Esophagus squamous epithelium (tissue), 5 donors: ENCODE measurements at regions not wholly inside any gene's neighbourhood (a gene's known extent, or its start where the extent isn't known, plus 50 kb on each side); places are given as distances from the start of the nearest gene placed in this dataset.

Experiments
- DNase-seq: peaks from one replicate; lab custom pipeline; 2025; lab: John Stamatoyannopoulos, UW
- H3K27ac ChIP-seq, 4 donors: fragments of 200-600 bp; sonication (generic); one replicate each; pipeline ENCODE4 v1.5.1; 2016 to 2019; ENCODE audit warnings: mild to moderate bottlenecking in 1 of 4
- H3K27me3 ChIP-seq, 4 donors: fragments of 200-600 bp; sonication (generic); 1 replicate in 3 of 4; 2 replicates in 1 of 4; pipeline versions ENCODE4 v1.5.1 to v1.6.0; 2017 to 2021; ENCODE audit warnings: antibody characterized with exemption in 1 of 4
- H3K36me3 ChIP-seq, 3 donors: fragments of 200-600 bp; sonication (generic); one replicate each; pipeline ENCODE4 v1.5.1; 2016 to 2019
- H3K4me1 ChIP-seq, 3 donors: fragments of 200-600 bp; sonication (generic); one replicate each; pipeline ENCODE4 v1.5.1; 2017 to 2019
- H3K4me3 ChIP-seq, 4 donors: fragments of 200-600 bp; sonication (generic); 1 replicate in 3 of 4; 2 replicates in 1 of 4; pipeline ENCODE4 v1.5.1; 2016 to 2019; ENCODE audit warnings: mild to moderate bottlenecking in 2 of 4, moderate library complexity in 1 of 4
- H3K9me3 ChIP-seq, 3 donors: fragments of 200-600 bp; sonication (generic); one replicate each; pipeline ENCODE4 v1.5.1; 2016 to 2019
- CTCF ChIP-seq, 6 experiments: fragments of 450-650 bp in 4 of 6; fragments of 200-600 bp in 2 of 6; sonication (generic) in 2 of 6; IDR thresholded peaks; one replicate each; pipeline ENCODE4 v1.5.1; 2016 to 2019; ENCODE audit warnings: antibody characterized with exemption in 6 of 6, mild to moderate bottlenecking in 4 of 6, moderate library complexity in 4 of 6
- POLR2A ChIP-seq, 4 donors: fragments of 450-650 bp; IDR thresholded peaks; one replicate each; pipeline ENCODE4 v1.6.1; 2017; ENCODE audit warnings: antibody characterized with exemption in 4 of 4, mild to moderate bottlenecking in 4 of 4, moderate library complexity in 3 of 4
- WGBS, 2 donors: methylation state at CpG; one replicate each; pipeline ENCODE4 v1.1.5; 2018; 5-methylcytosine and 5-hydroxymethylcytosine counted together
- intact Hi-C: fragments of 100-400 bp; cut with DNase I; formaldehyde crosslinking; loops from one replicate; pipeline ENCODE4 v1.15.0; 2022
- donor health status: DM: yes; HTN: yes; CAD: no.

GRCh38 chr2:82538590-82539279 is 1920.3 kb downstream of the SUCLG1 start:
- TF ChIP-seq POLR2A (IDR thresholded peaks at IDR 0.05) (no peak), CTCF (IDR thresholded peaks at IDR 0.05) (no peak)
- Histone ChIP-seq H3K36me3 (no peaks in the 10 kb centered on the region), H3K27ac (no peak overlapping the region), H3K27me3 (no peaks in the 10 kb centered on the region), H3K4me3 (no peak overlapping the region), H3K4me1 (no peaks in the 10 kb centered on the region), H3K9me3 (no peaks in the 10 kb centered on the region)
- intact Hi-C loops, result no loop called here
- no peak for DNase-seq
- 31 to 39% methylated on average over 1 of the region's 1 CpG for WGBS, 2 donors

GRCh38 chr2:82528288-82528687 is 1930.8 kb downstream of the SUCLG1 start:
- intact Hi-C loops, result no loop called here
- Histone ChIP-seq H3K4me1 (no peaks in the 10 kb centered on the region), H3K9me3 (peaks cover 0 to 6% (median 0%) of the 10 kb centered on the region in 3 donors), H3K27me3 (no peaks in the 10 kb centered on the region), H3K36me3 (no peaks in the 10 kb centered on the region), H3K4me3 (no peak overlapping the region), H3K27ac (no peak overlapping the region)
- WGBS, 2 donors, result 86 to 92% methylated on average over 8 of the region's 8 CpGs
- DNase-seq, result no peak
- no peak for TF ChIP-seq POLR2A (IDR thresholded peaks at IDR 0.05)
- no peak for TF ChIP-seq CTCF (IDR thresholded peaks at IDR 0.05)

GRCh38 chr2:82527124-82527523 is 1932.0 kb downstream of the SUCLG1 start:
- TF ChIP-seq POLR2A (IDR thresholded peaks at IDR 0.05) (no peak), CTCF (IDR thresholded peaks at IDR 0.05) (no peak)
- WGBS, 2 donors, result 93 to 95% methylated on average over 10 to 12 of the region's 12 CpGs
- Histone ChIP-seq H3K27me3 (no peaks in the 10 kb centered on the region), H3K27ac (no peak overlapping the region), H3K4me3 (no peak overlapping the region), H3K9me3 (peaks cover 0 to 6% (median 0%) of the 10 kb centered on the region in 3 donors), H3K4me1 (no peaks in the 10 kb centered on the region), H3K36me3 (no peaks in the 10 kb centered on the region)
- DNase-seq, result no peak
- intact Hi-C loops, result no loop called here

GRCh38 chr2:82526277-82526676 is 1932.8 kb downstream of the SUCLG1 start:
- no peaks in the 10 kb centered on the region for H3K4me1 ChIP-seq
- peaks cover 0 to 6% (median 0%) of the 10 kb centered on the region in 3 donors for H3K9me3 ChIP-seq
- H3K27me3 ChIP-seq, result no peaks in the 10 kb centered on the region
- DNase-seq, result no peak
- intact Hi-C loops, result no loop called here
- WGBS, 2 donors, result 86 to 90% methylated on average over 4 to 7 of the region's 7 CpGs
- no peak overlapping the region for H3K27ac ChIP-seq
- H3K36me3 ChIP-seq, result no peaks in the 10 kb centered on the region
- no peak overlapping the region for H3K4me3 ChIP-seq
- no peak for TF ChIP-seq POLR2A (IDR thresholded peaks at IDR 0.05)
- no peak for TF ChIP-seq CTCF (IDR thresholded peaks at IDR 0.05)

- no peaks in the 10 kb centered on the region for H3K27me3 ChIP-seq
- H3K27ac ChIP-seq, result no peak overlapping the region
- no peak overlapping the region for H3K4me3 ChIP-seq
- 81 to 88% methylated on average over 7 to 8 of the region's 8 CpGs for WGBS, 2 donors
- H3K36me3 ChIP-seq, result no peaks in the 10 kb centered on the region
- TF ChIP-seq CTCF (IDR thresholded peaks at IDR 0.05) (no peak), POLR2A (IDR thresholded peaks at IDR 0.05) (no peak)
- intact Hi-C loops, result no loop called here
- DNase-seq, result no peak
- H3K4me1 ChIP-seq, result no peaks in the 10 kb centered on the region
- H3K9me3 ChIP-seq, result peaks cover 0 to 6% (median 0%) of the 10 kb centered on the region in 3 donors
Measured at GRCh38 chr2:82525744-82526143, 1933.3 kb downstream of the SUCLG1 start.
